ENCODE measurements at regions not wholly inside any gene's neighbourhood (a gene's known extent, or its start where the extent isn't known, plus 50 kb on each side); places are given as distances from the start of the nearest gene placed in this dataset.

DNA sequence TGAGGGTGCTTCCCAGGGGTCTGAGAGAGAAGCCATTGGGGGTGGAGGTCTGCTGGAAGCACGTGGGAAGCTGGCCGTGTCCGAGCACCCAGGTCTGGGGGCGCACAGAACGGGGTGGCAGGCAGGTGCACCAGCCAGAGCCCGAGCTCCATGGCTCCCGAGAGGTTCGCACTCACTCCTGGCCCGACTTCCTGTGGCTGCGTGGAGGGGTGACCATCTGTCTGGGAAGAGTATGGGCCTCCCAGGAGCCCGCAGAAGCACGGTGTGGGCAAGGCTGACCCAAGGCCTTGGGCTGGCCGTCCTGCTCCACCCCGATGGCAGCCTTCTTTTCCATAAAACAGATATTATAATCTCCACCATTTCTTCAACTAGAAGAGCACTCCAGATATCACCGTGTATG lies 256.0 kb upstream of the B3GAT1 start:
- TF ChIP-seq ERG (CRISPR knock-in tag; IDR thresholded peaks at IDR 0.05) (no peak), CREB1 (CRISPR knock-in tag; IDR thresholded peaks at IDR 0.05) (no peak), ZBTB21 (CRISPR knock-in tag; IDR thresholded peaks at IDR 0.05; ENCODE audit: borderline replicate concordance) (no peak)
- TF ChIP-seq, protein P1, sequence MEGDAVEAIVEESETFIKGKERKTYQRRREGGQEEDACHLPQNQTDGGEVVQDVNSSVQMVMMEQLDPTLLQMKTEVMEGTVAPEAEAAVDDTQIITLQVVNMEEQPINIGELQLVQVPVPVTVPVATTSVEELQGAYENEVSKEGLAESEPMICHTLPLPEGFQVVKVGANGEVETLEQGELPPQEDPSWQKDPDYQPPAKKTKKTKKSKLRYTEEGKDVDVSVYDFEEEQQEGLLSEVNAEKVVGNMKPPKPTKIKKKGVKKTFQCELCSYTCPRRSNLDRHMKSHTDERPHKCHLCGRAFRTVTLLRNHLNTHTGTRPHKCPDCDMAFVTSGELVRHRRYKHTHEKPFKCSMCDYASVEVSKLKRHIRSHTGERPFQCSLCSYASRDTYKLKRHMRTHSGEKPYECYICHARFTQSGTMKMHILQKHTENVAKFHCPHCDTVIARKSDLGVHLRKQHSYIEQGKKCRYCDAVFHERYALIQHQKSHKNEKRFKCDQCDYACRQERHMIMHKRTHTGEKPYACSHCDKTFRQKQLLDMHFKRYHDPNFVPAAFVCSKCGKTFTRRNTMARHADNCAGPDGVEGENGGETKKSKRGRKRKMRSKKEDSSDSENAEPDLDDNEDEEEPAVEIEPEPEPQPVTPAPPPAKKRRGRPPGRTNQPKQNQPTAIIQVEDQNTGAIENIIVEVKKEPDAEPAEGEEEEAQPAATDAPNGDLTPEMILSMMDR (IDR thresholded peaks at IDR 0.05) = no peak

Measured in WTC11 (cell line).